ENCODE measurements at regions not wholly inside any gene's neighbourhood (a gene's known extent, or its start where the extent isn't known, plus 50 kb on each side); places are given as distances from the start of the nearest gene placed in this dataset.

- no peak for DNase-seq (ENCODE audit: low spot score)
These were observed 1118.2 kb downstream of the BRD1 start for GRCh38 chr22:48709453-48709852.

- no peak for DNase-seq (ENCODE audit: low spot score)
These were observed 1119.0 kb downstream of the BRD1 start for GRCh38 chr22:48708558-48709245.

- DNase-seq (ENCODE audit: low spot score), result no peak
These were observed 1119.7 kb downstream of the BRD1 start for GRCh38 chr22:48707763-48708557.

GRCh38 chr22:48706934-48707762, 1120.5 kb downstream of the BRD1 start:
- DNase-seq (ENCODE audit: low spot score), result no peak

- DNase-seq (ENCODE audit: low spot score), result no peak
These were observed 1121.6 kb downstream of the BRD1 start for GRCh38 chr22:48705917-48706605.

GRCh38 chr22:48705159-48705916, 1122.3 kb downstream of the BRD1 start:
- no peak for DNase-seq (ENCODE audit: low spot score)

GRCh38 chr22:48704335-48704734, 1123.3 kb downstream of the BRD1 start:
- no peak for DNase-seq (ENCODE audit: low spot score)

GRCh38 chr22:48703265-48703941, 1124.3 kb downstream of the BRD1 start:
- no peak for DNase-seq (ENCODE audit: low spot score)

- no peak for DNase-seq (ENCODE audit: low spot score)
These were observed 1125.0 kb downstream of the BRD1 start for GRCh38 chr22:48702573-48703264.

- no peak for DNase-seq (ENCODE audit: low spot score)
These were observed 1126.2 kb downstream of the BRD1 start for GRCh38 chr22:48701296-48702030.

GRCh38 chr22:48700566-48701295, 1126.9 kb downstream of the BRD1 start:
- no peak for DNase-seq (ENCODE audit: low spot score)

GRCh38 chr22:48700180-48700565, 1127.5 kb downstream of the BRD1 start:
- DNase-seq (ENCODE audit: low spot score), result no peak

GRCh38 chr22:48699511-48699910, 1128.2 kb downstream of the BRD1 start:
- DNase-seq (ENCODE audit: low spot score), result no peak

- DNase-seq (ENCODE audit: low spot score), result no peak
These were observed 1129.1 kb downstream of the BRD1 start for GRCh38 chr22:48698618-48699017.

- no peak for DNase-seq (ENCODE audit: low spot score)
These were observed 1129.9 kb downstream of the BRD1 start for GRCh38 chr22:48697694-48698276.

GRCh38 chr22:48697223-48697622, 1130.5 kb downstream of the BRD1 start:
- no peak for DNase-seq (ENCODE audit: low spot score)

- no peak for DNase-seq (ENCODE audit: low spot score)
These were observed 1131.3 kb downstream of the BRD1 start for GRCh38 chr22:48696371-48696770.

GRCh38 chr22:48695731-48696305, 1131.9 kb downstream of the BRD1 start:
- no peak for DNase-seq (ENCODE audit: low spot score)
